ENCODE measurements at regions not wholly inside any gene's neighbourhood (a gene's known extent, or its start where the extent isn't known, plus 50 kb on each side); places are given as distances from the start of the nearest gene placed in this dataset.

- no peak for TF ChIP-seq POLR2A (IDR thresholded peaks at IDR 0.05; ENCODE audit: low read depth, low read length)
- TF ChIP-seq CTCF (conservative IDR thresholded peaks at IDR 0.05; ENCODE audit: low read depth, low read length) = no peak
- no peak for TF ChIP-seq MAFK (IDR thresholded peaks at IDR 0.05; ENCODE audit: low read depth, low read length)
- no peak for TF ChIP-seq SMC3 (IDR thresholded peaks at IDR 0.05; ENCODE audit: low read depth, low read length)
- TF ChIP-seq RFX5 (IDR thresholded peaks at IDR 0.05; ENCODE audit: low read depth, low read length) = no peak
- TF ChIP-seq RCOR1 (IDR thresholded peaks at IDR 0.05; ENCODE audit: insufficient replicate concordance, low read length) = no peak
- no peak for TF ChIP-seq MXI1 (IDR thresholded peaks at IDR 0.05; ENCODE audit: borderline replicate concordance, low read depth, low read length)
- no peak for TF ChIP-seq MAZ (IDR thresholded peaks at IDR 0.05; ENCODE audit: borderline replicate concordance, low read depth, low read length)
- no peak for TF ChIP-seq BHLHE40 (IDR thresholded peaks at IDR 0.05; ENCODE audit: low read depth, low read length)
- no peak for TF ChIP-seq ELK1 (IDR thresholded peaks at IDR 0.05; ENCODE audit: borderline replicate concordance, low read depth, low read length)
- TF ChIP-seq FOS (IDR thresholded peaks at IDR 0.05; ENCODE audit: low read depth, low read length) = no peak
- no peak for TF ChIP-seq RAD21 (IDR thresholded peaks at IDR 0.05; ENCODE audit: low read length)
- TF ChIP-seq USF2 (IDR thresholded peaks at IDR 0.05; ENCODE audit: low read depth, low read length) = no peak
- no peak for TF ChIP-seq NFE2L2 (IDR thresholded peaks at IDR 0.05; ENCODE audit: low read depth, low read length)
Observed at GRCh38 chr16:25434064-25434463, 176.4 kb upstream of the ZKSCAN2 start.
